Lung (tissue), 11 donors: ENCODE measurements at regions not wholly inside any gene's neighbourhood (a gene's known extent, or its start where the extent isn't known, plus 50 kb on each side); places are given as distances from the start of the nearest gene placed in this dataset.

Experiments used
- ATAC-seq: fragments of 200-7000 bp; cut with Tn5 transposase; one replicate; pipeline ENCODE4 v1.9.1; 2020; ENCODE audit warnings: moderate number of reproducible peaks; ENCODE audit not compliant: insufficient read depth, low FRiP score
- DNase-seq, 3 donors: peaks; one replicate each; pipeline ENCODE4 v3.0.0-alpha.2; 2013 to 2017
- H3K27ac ChIP-seq, 2 donors: one replicate each; pipeline ENCODE4 v1.5.1; 2013; ENCODE audit warnings: mild to moderate bottlenecking in 2 of 2, moderate library complexity in 2 of 2, control low read depth in 1 of 2, inconsistent platforms in 1 of 2, low read depth in 1 of 2, low read length in 1 of 2
- H3K27me3 ChIP-seq, 3 donors: one replicate each; pipeline ENCODE4 v1.5.1; 2013; ENCODE audit warnings: low read length in 2 of 3; ENCODE audit not compliant: control insufficient read depth in 3 of 3, insufficient read depth in 3 of 3
- H3K36me3 ChIP-seq, 4 donors: one replicate each; pipeline ENCODE4 v1.5.1; 2013; ENCODE audit warnings: low read length in 4 of 4, mild to moderate bottlenecking in 1 of 4, moderate library complexity in 1 of 4; ENCODE audit not compliant: control insufficient read depth in 4 of 4, insufficient read depth in 4 of 4
- H3K4me1 ChIP-seq, 5 donors: one replicate each; pipeline ENCODE4 v1.5.1; 2013; ENCODE audit warnings: low read length in 5 of 5, mild to moderate bottlenecking in 2 of 5, moderate library complexity in 1 of 5; ENCODE audit not compliant: control insufficient read depth in 5 of 5, insufficient read depth in 5 of 5
- H3K4me3 ChIP-seq: one replicate; pipeline ENCODE4 v1.5.1; 2013; ENCODE audit warnings: mild to moderate bottlenecking, control low read depth, moderate library complexity
- H3K9ac ChIP-seq, 2 donors: one replicate each; pipeline ENCODE4 v1.5.1; 2013; ENCODE audit warnings: low read length in 2 of 2, control low read depth in 1 of 2; ENCODE audit not compliant: insufficient read depth in 1 of 2
- H3K9me3 ChIP-seq, 4 donors: one replicate each; pipeline ENCODE4 v1.5.1; 2013; ENCODE audit warnings: low read length in 3 of 4, mild to moderate bottlenecking in 1 of 4, moderate library complexity in 1 of 4; ENCODE audit not compliant: control insufficient read depth in 4 of 4, insufficient read depth in 3 of 4
- WGBS, 2 donors: extraction: QIAGEN DNeasy Blood & Tissue Kit; methylation state at CpG; one replicate each; pipeline ENCODE4 v1.1.7; 2013; 5-methylcytosine and 5-hydroxymethylcytosine counted together
- TF ChIP-seq, protein P1 (sequence below): IDR thresholded peaks from 2 replicates; pipeline ENCODE4 v1.5.1; 2012; ENCODE audit warnings: mild to moderate bottlenecking; ENCODE audit errors: control extremely low read depth, extremely low read depth
- donor health status: control.
- donor health status: control.
- donor health status: Bipolar disorder and iron deficiency.
- donor health status: healthy.
- donor health status: DM: yes; HTN: yes; CAD: no.

DNA sequence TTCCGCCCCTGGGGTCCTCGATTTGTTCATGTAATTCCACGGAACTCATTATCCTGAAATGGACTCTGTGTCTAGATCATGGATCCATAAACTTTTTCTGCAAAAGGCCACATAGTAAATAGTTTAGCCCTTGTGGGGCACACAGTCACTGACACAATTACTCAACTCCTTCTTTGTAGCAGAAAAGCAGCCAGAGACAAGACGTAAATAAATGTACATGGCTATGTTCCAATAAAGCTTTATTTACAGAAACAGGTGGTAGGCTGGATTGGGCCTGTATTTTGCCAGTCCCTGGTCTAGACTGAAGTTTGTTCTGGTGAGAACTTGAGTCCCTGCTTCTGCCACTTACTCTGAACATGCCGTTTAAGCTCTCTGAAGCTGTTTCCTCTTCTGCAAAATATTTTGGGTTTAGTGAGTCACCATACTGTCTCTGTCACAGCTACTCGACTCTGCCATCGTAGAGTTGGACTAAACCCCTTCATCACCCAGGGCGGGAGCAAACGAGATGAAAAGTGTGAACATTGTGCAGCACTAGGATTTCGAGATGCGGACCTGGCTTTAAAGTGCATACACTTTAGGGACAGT is 61.9 kb upstream of the FOXF1 start:
- H3K4me3 ChIP-seq, result no peak overlapping the region
- TF ChIP-seq, protein P1, sequence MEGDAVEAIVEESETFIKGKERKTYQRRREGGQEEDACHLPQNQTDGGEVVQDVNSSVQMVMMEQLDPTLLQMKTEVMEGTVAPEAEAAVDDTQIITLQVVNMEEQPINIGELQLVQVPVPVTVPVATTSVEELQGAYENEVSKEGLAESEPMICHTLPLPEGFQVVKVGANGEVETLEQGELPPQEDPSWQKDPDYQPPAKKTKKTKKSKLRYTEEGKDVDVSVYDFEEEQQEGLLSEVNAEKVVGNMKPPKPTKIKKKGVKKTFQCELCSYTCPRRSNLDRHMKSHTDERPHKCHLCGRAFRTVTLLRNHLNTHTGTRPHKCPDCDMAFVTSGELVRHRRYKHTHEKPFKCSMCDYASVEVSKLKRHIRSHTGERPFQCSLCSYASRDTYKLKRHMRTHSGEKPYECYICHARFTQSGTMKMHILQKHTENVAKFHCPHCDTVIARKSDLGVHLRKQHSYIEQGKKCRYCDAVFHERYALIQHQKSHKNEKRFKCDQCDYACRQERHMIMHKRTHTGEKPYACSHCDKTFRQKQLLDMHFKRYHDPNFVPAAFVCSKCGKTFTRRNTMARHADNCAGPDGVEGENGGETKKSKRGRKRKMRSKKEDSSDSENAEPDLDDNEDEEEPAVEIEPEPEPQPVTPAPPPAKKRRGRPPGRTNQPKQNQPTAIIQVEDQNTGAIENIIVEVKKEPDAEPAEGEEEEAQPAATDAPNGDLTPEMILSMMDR, result no peak
- WGBS, 2 donors, result 71 to 75% methylated on average over 11 of the region's 11 CpGs
- H3K27ac ChIP-seq, result no peak overlapping the region
- H3K9me3 ChIP-seq, result peaks cover 0 to 21% (median 3%) of the 10 kb centered on the region in 4 donors
- peaks cover 0 to 20% (median 0%) of the 10 kb centered on the region in 5 donors for H3K4me1 ChIP-seq
- DNase-seq (peak in 1 of 3 donors; percentile 25), ATAC-seq (no peak)
- H3K36me3 ChIP-seq, result no peaks in the 10 kb centered on the region
- no peak overlapping the region for H3K9ac ChIP-seq
- H3K27me3 ChIP-seq, result peaks cover 0 to 2% (median 0%) of the 10 kb centered on the region in 3 donors

DNA sequence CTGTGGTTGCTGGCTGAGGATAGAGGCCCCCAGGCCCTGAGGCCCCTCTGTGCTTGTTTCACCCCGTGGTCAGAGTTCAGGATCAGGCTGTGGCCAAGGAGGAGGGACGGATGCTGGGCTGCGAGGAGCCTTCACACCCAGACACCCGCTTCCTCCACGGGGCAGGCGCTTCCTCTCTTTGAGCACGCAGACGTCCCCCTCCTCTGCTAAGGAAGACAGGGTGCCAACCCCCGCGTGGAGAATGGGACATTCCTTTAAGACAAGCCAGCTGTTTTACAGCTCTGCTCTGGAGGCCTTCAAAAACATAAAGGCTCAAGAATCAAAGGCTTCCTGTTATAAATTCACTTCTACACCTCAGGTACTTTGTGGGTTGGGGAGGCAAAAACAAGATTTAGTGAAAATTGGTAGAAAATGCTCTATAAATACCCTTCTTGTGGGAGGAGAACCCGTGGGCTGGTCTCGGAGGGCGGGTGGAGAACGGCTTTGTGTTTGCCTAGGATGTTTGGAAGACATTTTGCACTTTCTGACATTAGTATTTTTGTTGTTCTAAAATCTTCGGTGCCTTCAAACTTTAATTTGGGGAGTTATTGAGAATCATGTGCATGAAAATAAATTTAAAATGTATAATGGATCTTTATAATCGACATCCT is 60.8 kb upstream of the FOXF1 start:
- H3K27me3 ChIP-seq, result no peaks in the 10 kb centered on the region
- peaks cover 0 to 12% (median 0%) of the 10 kb centered on the region in 5 donors for H3K4me1 ChIP-seq
- no peak overlapping the region for H3K4me3 ChIP-seq
- H3K9me3 ChIP-seq, result peaks cover 0 to 21% (median 3%) of the 10 kb centered on the region in 4 donors
- no peak overlapping the region for H3K9ac ChIP-seq
- 27 to 42% methylated on average over 16 of the region's 16 CpGs for WGBS, 2 donors
- H3K36me3 ChIP-seq, result no peaks in the 10 kb centered on the region
- DNase-seq (peak; percentile 52 to 78 (median 65)), ATAC-seq (no peak)
- TF ChIP-seq, protein P1, result no peak
- no peak overlapping the region for H3K27ac ChIP-seq

DNA sequence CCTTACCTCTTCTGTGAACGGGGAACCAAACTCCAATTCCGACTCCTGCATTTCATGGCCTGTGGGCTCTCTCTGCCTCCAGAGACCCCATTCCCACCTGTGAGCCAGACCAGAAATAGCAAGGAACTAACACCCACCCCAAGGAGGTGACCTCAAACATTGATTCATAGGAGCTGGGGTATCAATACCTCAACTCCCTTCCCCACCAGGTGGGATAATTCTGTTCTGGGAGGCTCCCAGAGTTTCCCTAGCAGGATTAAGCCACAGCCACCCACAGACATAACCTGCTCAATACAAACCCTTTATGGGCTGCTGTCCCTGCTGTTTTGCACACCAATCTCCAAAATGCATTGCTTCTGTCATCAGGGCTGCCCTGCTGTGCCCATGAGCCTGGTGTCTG is 59.6 kb upstream of the FOXF1 start:
- peaks cover 0 to 9% (median 0%) of the 10 kb centered on the region in 5 donors for H3K4me1 ChIP-seq
- no peak overlapping the region for H3K27ac ChIP-seq
- H3K27me3 ChIP-seq, result no peaks in the 10 kb centered on the region
- H3K4me3 ChIP-seq, result no peak overlapping the region
- no peak for ATAC-seq
- 91 to 97% methylated on average over 2 of the region's 2 CpGs for WGBS, 2 donors
- H3K36me3 ChIP-seq, result no peaks in the 10 kb centered on the region
- H3K9me3 ChIP-seq, result peaks cover 0 to 21% (median 3%) of the 10 kb centered on the region in 4 donors
- H3K9ac ChIP-seq, result no peak overlapping the region
- TF ChIP-seq, protein P1, result no peak
- no peak for DNase-seq
